Activated T-cell treated with anti-CD3 and anti-CD28 coated beads, Interleukin-2, amount 50 U/mL, for 24 hours (primary cell): ENCODE measurements at regions not wholly inside any gene's neighbourhood (a gene's known extent, or its start where the extent isn't known, plus 50 kb on each side); places are given as distances from the start of the nearest gene placed in this dataset.
A peak's percentile ranks its signal among the peaks of the same experiment; 100 is the strongest.

Experiments used
- DNase-seq: peaks from one replicate; pipeline ENCODE4 v3.0.0-alpha.2; 2020
- H3K27ac Mint-ChIP-seq: 2 replicates; pipeline ENCODE4 v1.8.0; 2020; ENCODE audit warnings: mild to moderate bottlenecking, mixed read lengths
- H3K27me3 Mint-ChIP-seq: 2 replicates; pipeline ENCODE4 v1.8.0; 2020; ENCODE audit warnings: mixed read lengths
- H3K36me3 Mint-ChIP-seq: 2 replicates; pipeline ENCODE4 v1.8.0; 2020; ENCODE audit warnings: low read depth, mixed read lengths
- H3K4me1 Mint-ChIP-seq: 2 replicates; pipeline ENCODE4 v1.8.0; 2020; ENCODE audit warnings: low read depth, mixed read lengths
- H3K4me3 Mint-ChIP-seq: 2 replicates; pipeline ENCODE4 v1.8.0; 2020; ENCODE audit warnings: mild to moderate bottlenecking, moderate library complexity, mixed read lengths
- H3K9me3 Mint-ChIP-seq: 2 replicates; pipeline ENCODE4 v1.8.0; 2020; ENCODE audit warnings: mixed read lengths

DNA sequence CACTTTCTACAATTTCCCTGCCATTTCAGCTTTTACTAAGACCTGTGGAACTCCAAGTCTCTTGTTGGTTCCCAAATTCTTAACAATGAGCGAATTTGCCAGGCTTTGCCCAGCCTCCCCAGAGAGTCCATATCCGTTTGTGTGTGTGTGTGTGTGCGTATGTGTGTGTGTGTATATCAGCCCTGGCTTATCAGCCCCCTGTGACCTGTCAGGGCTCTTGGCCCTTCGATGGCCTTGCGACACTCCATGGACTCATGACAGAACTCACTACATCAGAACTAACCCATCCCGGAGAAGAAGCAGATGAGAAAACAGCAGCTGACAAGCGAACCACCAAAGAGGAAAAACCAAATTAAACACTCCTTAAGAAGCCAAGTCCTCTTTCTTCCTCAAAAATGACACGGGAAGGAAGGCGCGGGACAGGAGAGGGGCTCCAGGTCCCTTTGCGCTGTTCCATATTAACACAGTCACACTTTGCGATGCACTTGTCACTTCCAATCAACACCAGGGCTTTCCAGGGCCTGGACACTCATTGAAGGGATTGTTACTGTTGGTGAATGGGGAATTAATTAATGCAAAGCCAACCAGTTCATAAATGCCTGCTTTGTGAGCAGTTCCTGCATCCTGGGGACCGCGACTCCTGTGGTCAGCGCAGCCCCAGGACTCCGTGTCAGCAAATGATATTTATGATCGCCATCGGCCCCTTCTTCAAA is 524.0 kb downstream of the CD83 start:
- no peak for DNase-seq
- H3K4me1 Mint-ChIP-seq: peaks cover 40% of the 10 kb centered on the region
- H3K27ac Mint-ChIP-seq: no peak overlapping the region
- H3K27me3 Mint-ChIP-seq: peaks cover 3% of the 10 kb centered on the region
- H3K9me3 Mint-ChIP-seq: no peaks in the 10 kb centered on the region
- no peaks in the 10 kb centered on the region for H3K36me3 Mint-ChIP-seq
- no peak overlapping the region for H3K4me3 Mint-ChIP-seq

DNA sequence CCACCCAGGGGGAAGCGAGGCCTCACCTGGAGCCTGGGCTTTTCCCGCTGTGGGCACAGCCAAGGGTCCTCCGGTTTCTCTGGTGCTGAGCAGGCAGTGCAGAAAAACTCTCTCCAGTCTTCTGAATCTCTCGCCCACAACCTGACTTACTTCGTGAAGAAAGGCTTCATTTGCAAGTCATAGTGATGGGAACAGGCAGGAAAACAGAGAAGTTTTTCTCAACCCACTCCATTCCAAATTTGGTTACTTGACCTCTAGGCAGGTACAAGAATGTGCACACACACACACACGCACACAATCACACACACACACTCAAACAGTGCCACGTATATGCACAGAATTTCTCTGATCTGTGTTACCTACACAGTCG is 524.5 kb downstream of the CD83 start:
- Mint-ChIP-seq H3K27me3 (peaks cover 3% of the 10 kb centered on the region), H3K4me1 (peaks cover 35% of the 10 kb centered on the region), H3K27ac (no peak overlapping the region), H3K4me3 (no peak overlapping the region), H3K36me3 (no peaks in the 10 kb centered on the region), H3K9me3 (no peaks in the 10 kb centered on the region)
- no peak for DNase-seq

DNA sequence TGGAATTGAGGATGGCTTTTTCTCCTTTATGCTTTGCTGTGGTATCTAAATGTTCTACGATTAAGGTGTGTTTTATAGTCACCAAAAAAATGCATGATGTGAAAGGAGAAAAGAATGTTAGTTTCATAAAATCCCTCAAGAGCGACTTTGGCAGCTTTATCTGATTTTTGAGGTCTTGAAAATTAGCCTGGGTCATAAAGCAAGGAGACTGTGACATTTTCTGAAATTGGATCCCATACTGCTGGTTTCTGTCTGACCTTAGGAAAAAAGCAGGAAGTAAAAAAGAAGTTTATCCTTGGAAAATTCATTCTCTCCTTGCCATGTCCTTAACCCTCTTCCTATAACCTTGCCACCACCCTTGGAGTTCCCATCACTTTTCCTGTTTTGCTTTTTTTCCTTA is 525.3 kb downstream of the CD83 start:
- DNase-seq: no peak
- H3K4me3 Mint-ChIP-seq: no peak overlapping the region
- no peaks in the 10 kb centered on the region for H3K36me3 Mint-ChIP-seq
- H3K4me1 Mint-ChIP-seq: peaks cover 30% of the 10 kb centered on the region
- H3K9me3 Mint-ChIP-seq: no peaks in the 10 kb centered on the region
- no peak overlapping the region for H3K27ac Mint-ChIP-seq
- H3K27me3 Mint-ChIP-seq: peaks cover 3% of the 10 kb centered on the region

- Mint-ChIP-seq H3K27ac (no peak overlapping the region), H3K36me3 (no peaks in the 10 kb centered on the region), H3K27me3 (peaks cover 3% of the 10 kb centered on the region), H3K9me3 (peaks cover 4% of the 10 kb centered on the region), H3K4me3 (no peak overlapping the region), H3K4me1 (peaks cover 15% of the 10 kb centered on the region)
- DNase-seq: no peak
These were observed 526.8 kb downstream of the CD83 start for GRCh38 chr6:14644381-14644780.

- Mint-ChIP-seq H3K27me3 (peaks cover 1% of the 10 kb centered on the region), H3K4me3 (no peak overlapping the region), H3K9me3 (peaks cover 4% of the 10 kb centered on the region), H3K36me3 (no peaks in the 10 kb centered on the region), H3K4me1 (peaks cover 10% of the 10 kb centered on the region), H3K27ac (no peak overlapping the region)
- no peak for DNase-seq
These were observed 527.6 kb downstream of the CD83 start for GRCh38 chr6:14645221-14645620.

- Mint-ChIP-seq H3K4me3 (no peak overlapping the region), H3K27ac (no peak overlapping the region), H3K9me3 (peaks cover 4% of the 10 kb centered on the region), H3K36me3 (no peaks in the 10 kb centered on the region), H3K27me3 (no peaks in the 10 kb centered on the region), H3K4me1 (peaks cover 6% of the 10 kb centered on the region)
- DNase-seq: no peak
These were observed 528.3 kb downstream of the CD83 start for GRCh38 chr6:14645841-14646240.

GRCh38 chr6:14646371-14646770 is 528.8 kb downstream of the CD83 start:
- no peaks in the 10 kb centered on the region for H3K27me3 Mint-ChIP-seq
- no peak overlapping the region for H3K4me3 Mint-ChIP-seq
- no peak overlapping the region for H3K27ac Mint-ChIP-seq
- DNase-seq: no peak
- H3K4me1 Mint-ChIP-seq: peaks cover 9% of the 10 kb centered on the region
- no peaks in the 10 kb centered on the region for H3K36me3 Mint-ChIP-seq
- peaks cover 4% of the 10 kb centered on the region for H3K9me3 Mint-ChIP-seq

- H3K27me3 Mint-ChIP-seq: no peaks in the 10 kb centered on the region
These were observed 529.8 kb downstream of the CD83 start for GRCh38 chr6:14647357-14647756.

DNA sequence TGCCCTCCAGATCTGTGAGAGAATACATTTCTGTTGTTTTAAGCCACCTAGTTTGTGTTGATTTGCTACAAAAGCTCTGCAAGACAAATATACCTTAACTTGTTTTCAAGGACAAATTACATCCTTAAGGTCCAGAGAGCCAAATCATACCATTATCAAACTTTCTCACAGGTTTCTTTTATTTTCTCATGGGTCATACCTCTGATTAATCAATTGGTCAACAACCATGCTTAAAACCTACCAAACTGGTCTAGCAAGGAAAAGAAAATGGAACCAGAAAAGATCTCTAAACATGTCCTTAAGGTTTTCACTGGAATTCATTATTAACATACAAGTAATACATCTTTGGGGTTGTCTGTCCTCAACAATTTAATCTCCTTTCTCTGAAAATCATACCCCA is 535.0 kb downstream of the CD83 start:
- Mint-ChIP-seq H3K4me3 (no peak overlapping the region), H3K4me1 (peaks cover 35% of the 10 kb centered on the region), H3K27ac (no peak overlapping the region), H3K36me3 (no peaks in the 10 kb centered on the region), H3K9me3 (peaks cover 6% of the 10 kb centered on the region), H3K27me3 (no peaks in the 10 kb centered on the region)
- no peak for DNase-seq

More at GRCh38 chr6:14647357-14647756, 529.8 kb downstream of the CD83 start:
- DNase-seq: no peak
- Mint-ChIP-seq H3K27ac (no peak overlapping the region), H3K4me3 (no peak overlapping the region), H3K9me3 (peaks cover 4% of the 10 kb centered on the region), H3K4me1 (peaks cover 14% of the 10 kb centered on the region), H3K36me3 (no peaks in the 10 kb centered on the region)

DNA sequence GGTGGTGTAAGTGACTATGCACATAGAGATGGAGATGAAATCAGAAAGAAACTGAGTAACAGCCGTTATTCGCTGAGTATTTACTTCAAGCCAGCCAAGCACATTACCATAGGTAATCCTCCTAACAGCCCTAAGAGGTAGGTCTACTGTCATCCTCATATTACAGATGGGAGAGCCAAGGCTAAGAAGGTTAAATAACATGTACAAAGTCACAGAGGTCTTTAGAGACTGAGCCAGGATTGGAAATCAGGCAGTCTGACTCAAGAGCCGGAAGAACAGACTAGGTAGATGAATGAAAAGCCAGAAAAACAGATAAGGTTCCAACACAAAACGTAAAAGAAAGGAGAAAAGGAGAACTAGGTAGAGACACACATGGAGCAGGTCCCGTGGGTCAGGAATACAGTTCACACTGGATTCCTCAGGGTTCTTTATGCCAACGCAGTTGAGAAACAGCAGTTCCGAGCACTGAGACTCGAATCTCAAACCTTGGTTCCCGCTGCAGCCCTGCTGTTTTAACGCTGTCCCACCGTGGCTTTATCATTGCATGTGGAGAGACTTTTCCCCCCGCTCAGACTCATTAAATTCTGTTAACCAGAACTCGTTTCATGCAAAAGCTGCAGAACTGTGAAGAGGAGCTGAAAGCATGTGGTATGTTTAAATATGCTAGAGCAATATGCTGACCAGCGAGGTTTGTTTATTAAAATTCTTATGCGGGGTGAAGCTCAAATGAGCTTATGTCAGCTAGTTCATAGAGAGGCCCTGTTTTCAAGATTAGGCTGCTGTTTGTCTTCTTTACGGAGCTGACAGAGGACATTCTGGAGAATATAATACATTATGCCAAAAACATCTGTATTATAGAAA is 537.9 kb downstream of the CD83 start:
- no peak for DNase-seq
- Mint-ChIP-seq H3K9me3 (peaks cover 2% of the 10 kb centered on the region), H3K27me3 (no peaks in the 10 kb centered on the region), H3K36me3 (no peaks in the 10 kb centered on the region), H3K4me1 (peaks cover 53% of the 10 kb centered on the region), H3K27ac (peak overlapping the region; percentile 28), H3K4me3 (no peak overlapping the region)

GRCh38 chr6:14656078-14656521 is 538.5 kb downstream of the CD83 start:
- H3K27ac Mint-ChIP-seq: peak overlapping the region; percentile 28
- no peak overlapping the region for H3K4me3 Mint-ChIP-seq
- peaks cover 50% of the 10 kb centered on the region for H3K4me1 Mint-ChIP-seq
- no peaks in the 10 kb centered on the region for H3K36me3 Mint-ChIP-seq
- DNase-seq: no peak
- no peaks in the 10 kb centered on the region for H3K27me3 Mint-ChIP-seq
- H3K9me3 Mint-ChIP-seq: peaks cover 2% of the 10 kb centered on the region

- Mint-ChIP-seq H3K36me3 (no peaks in the 10 kb centered on the region), H3K4me1 (peaks cover 45% of the 10 kb centered on the region), H3K9me3 (peaks cover 2% of the 10 kb centered on the region), H3K27ac (peak overlapping the region; percentile 44), H3K4me3 (no peak overlapping the region), H3K27me3 (no peaks in the 10 kb centered on the region)
- no peak for DNase-seq
These were observed 539.1 kb downstream of the CD83 start for GRCh38 chr6:14656649-14657048.

DNA sequence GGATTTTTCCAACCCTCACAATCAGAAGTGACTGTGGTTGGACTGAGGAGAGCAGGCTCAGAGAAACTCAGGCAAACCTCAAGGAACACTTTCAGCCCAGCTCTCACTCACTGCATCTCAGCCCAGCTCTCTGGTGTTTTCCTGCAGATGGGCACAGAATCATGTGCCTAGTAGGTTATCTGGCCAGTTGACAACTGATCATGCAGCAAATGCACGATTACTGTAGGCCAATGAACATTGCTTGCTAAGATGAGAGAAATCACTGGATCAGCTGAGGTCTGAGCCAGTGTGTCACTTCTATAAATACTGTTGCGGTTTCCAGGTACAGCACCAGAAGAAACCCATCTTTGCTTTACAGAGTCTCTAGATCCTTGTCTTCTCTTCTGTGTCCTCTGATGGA is 540.5 kb downstream of the CD83 start:
- H3K36me3 Mint-ChIP-seq: no peaks in the 10 kb centered on the region
- no peaks in the 10 kb centered on the region for H3K27me3 Mint-ChIP-seq
- no peak overlapping the region for H3K27ac Mint-ChIP-seq

DNA sequence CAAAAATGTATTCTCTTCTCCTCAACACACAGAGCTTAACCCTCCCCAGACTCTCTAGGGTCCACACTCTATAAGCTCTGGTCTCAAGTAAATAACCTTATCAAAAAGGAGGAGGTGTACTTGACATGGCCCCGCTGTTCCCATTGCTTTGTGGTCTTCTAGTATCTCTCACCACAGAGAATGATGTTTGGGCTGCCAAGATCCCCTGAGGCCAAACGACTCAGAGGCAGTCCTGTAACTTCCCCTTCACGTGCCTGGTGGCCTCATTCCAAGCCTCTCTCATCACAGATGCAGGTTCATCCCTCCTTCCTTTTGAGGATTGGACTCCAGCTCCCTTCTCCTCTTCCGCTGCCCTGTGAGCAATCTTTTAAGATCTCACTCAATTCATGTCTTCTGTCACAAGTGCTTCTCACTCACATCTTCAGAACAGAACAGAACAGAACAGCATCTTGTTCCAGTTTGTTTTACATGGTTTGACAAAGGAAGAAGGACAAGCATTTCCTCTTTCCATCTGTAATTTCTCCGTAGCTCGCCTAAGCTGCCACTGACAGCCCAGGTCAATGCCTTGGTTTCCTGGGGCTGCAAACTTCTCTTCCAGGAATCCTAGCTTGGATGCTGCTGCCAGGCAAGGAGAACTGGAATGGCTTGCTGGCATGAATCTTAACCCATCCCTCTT is 541.5 kb downstream of the CD83 start:
- no peak overlapping the region for H3K27ac Mint-ChIP-seq
- no peaks in the 10 kb centered on the region for H3K27me3 Mint-ChIP-seq
- H3K4me3 Mint-ChIP-seq: no peak overlapping the region
- H3K9me3 Mint-ChIP-seq: peaks cover 2% of the 10 kb centered on the region
- H3K4me1 Mint-ChIP-seq: peaks cover 46% of the 10 kb centered on the region
- DNase-seq: no peak
- H3K36me3 Mint-ChIP-seq: no peaks in the 10 kb centered on the region

More for the DNA sequence above, 540.5 kb downstream of the CD83 start:
- Mint-ChIP-seq H3K4me1 (peaks cover 42% of the 10 kb centered on the region), H3K9me3 (peaks cover 2% of the 10 kb centered on the region), H3K4me3 (no peak overlapping the region)
- no peak for DNase-seq

GRCh38 chr6:14659841-14660240 is 542.3 kb downstream of the CD83 start:
- Mint-ChIP-seq H3K4me3 (no peak overlapping the region), H3K27me3 (no peaks in the 10 kb centered on the region), H3K27ac (no peak overlapping the region), H3K9me3 (peaks cover 2% of the 10 kb centered on the region), H3K36me3 (no peaks in the 10 kb centered on the region), H3K4me1 (peaks cover 54% of the 10 kb centered on the region)
- no peak for DNase-seq
